Kidney (tissue), 13 donors: ENCODE measurements at regions not wholly inside any gene's neighbourhood (a gene's known extent, or its start where the extent isn't known, plus 50 kb on each side); places are given as distances from the start of the nearest gene placed in this dataset.

Source experiments
- DNase-seq, 5 donors: peaks; one replicate each; pipeline ENCODE4 v3.0.0-alpha.2; 2013 to 2020
- FAIRE-seq: peaks from 2 replicates; lab custom pipeline; 2012; peaks lifted over from hg19 to GRCh38; lab: Jason Lieb, UNC
- H3K27ac ChIP-seq, 2 donors: one replicate each; pipeline ENCODE4 v1.7.0; 2013; ENCODE audit warnings: low read depth in 2 of 2, low read length in 2 of 2, inconsistent platforms in 1 of 2
- H3K27me3 ChIP-seq: one replicate; pipeline ENCODE4 v1.7.1; 2013; ENCODE audit warnings: low read length, inconsistent platforms; ENCODE audit not compliant: control insufficient read depth, insufficient read depth
- H3K36me3 ChIP-seq, 3 donors: one replicate each; pipeline versions ENCODE4 v1.7.0 to v1.7.1; 2013; ENCODE audit warnings: low read length in 3 of 3, control low read depth in 1 of 3, inconsistent platforms in 1 of 3; ENCODE audit not compliant: insufficient read depth in 3 of 3, control insufficient read depth in 2 of 3
- H3K4me1 ChIP-seq, 3 donors: one replicate each; pipeline versions ENCODE4 v1.7.0 to v1.7.1; 2013; ENCODE audit warnings: low read length in 3 of 3, inconsistent platforms in 1 of 3, low read depth in 1 of 3; ENCODE audit not compliant: control insufficient read depth in 2 of 3, insufficient read depth in 2 of 3
- H3K4me3 ChIP-seq, 3 donors: one replicate each; pipeline versions ENCODE4 v1.7.0 to v1.8.1; 2013; ENCODE audit warnings: low read length in 3 of 3, control low read depth in 1 of 3, inconsistent platforms in 1 of 3
- H3K9ac ChIP-seq, 3 donors: one replicate each; pipeline versions ENCODE4 v1.7.0 to v1.7.1; 2013; ENCODE audit warnings: low read length in 3 of 3, control low read depth in 1 of 3, inconsistent platforms in 1 of 3
- H3K9me3 ChIP-seq, 3 donors: one replicate each; pipeline versions ENCODE4 v1.7.0 to v1.7.1; 2013; ENCODE audit warnings: low read length in 3 of 3, control low read depth in 1 of 3, inconsistent platforms in 1 of 3; ENCODE audit not compliant: control insufficient read depth in 2 of 3, insufficient read depth in 1 of 3
- CTCF ChIP-seq: IDR thresholded peaks from 3 replicates; pipeline ENCODE4 v1.5.1; 2012; ENCODE audit warnings: mild to moderate bottlenecking, moderate library complexity, borderline replicate concordance; ENCODE audit not compliant: insufficient read depth; ENCODE audit errors: extremely low read depth
- intact Hi-C: fragments of 100-400 bp; cut with DNase I; formaldehyde crosslinking; loops from one replicate; pipeline ENCODE4 v1.11.1; 2022
- donor health status: control.
- donor health status: control.
- donor health status: control.
- donor health status: control.
- donor health status: control.
- donor health status: DM: yes; HTN: yes; CAD: no.
- donor health status: Normal renal cell carcinoma (clear cell type).

DNA sequence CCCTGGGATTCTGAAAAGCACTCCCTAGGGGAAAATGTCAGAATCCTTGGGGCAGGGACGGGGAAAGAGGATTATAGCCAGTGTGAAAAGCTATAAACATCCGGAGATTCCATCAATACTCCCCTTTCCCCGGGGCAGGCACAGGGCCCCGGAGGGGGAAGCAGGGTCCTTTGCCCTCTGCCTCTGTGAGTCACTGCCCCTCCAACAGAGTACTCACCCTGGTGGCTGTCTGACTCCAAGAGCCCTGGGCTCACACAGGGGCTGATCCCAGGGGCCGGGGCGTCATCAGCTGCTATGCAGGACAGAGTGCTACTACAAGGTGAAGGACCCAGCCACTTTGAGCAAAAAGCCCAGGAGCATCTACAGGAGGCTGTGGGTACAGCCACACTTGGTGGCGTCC lies 133.0 kb upstream of the PRR20G start:
- intact Hi-C loops = no loop called here
- Histone ChIP-seq H3K9me3 (no peaks in the 10 kb centered on the region), H3K4me1 (no peaks in the 10 kb centered on the region), H3K27me3 (no peaks in the 10 kb centered on the region), H3K4me3 (no peak overlapping the region), H3K27ac (no peak overlapping the region), H3K9ac (no peak overlapping the region), H3K36me3 (no peaks in the 10 kb centered on the region)
- DNase-seq (peak in 1 of 5 donors; percentile 50), FAIRE-seq (no peak)
- no peak for TF ChIP-seq CTCF

GRCh38 chr3:127419641-127420553 lies 132.1 kb upstream of the PRR20G start:
- no peak for TF ChIP-seq CTCF
- no peaks in the 10 kb centered on the region for H3K4me1 ChIP-seq
- intact Hi-C loops = no loop called here
- FAIRE-seq = no peak
- H3K9me3 ChIP-seq = no peaks in the 10 kb centered on the region
- H3K27ac ChIP-seq = no peak overlapping the region
- no peaks in the 10 kb centered on the region for H3K36me3 ChIP-seq
- DNase-seq = peak in 1 of 5 donors; percentile 58
- no peak overlapping the region for H3K9ac ChIP-seq
- no peaks in the 10 kb centered on the region for H3K27me3 ChIP-seq
- no peak overlapping the region for H3K4me3 ChIP-seq

DNA sequence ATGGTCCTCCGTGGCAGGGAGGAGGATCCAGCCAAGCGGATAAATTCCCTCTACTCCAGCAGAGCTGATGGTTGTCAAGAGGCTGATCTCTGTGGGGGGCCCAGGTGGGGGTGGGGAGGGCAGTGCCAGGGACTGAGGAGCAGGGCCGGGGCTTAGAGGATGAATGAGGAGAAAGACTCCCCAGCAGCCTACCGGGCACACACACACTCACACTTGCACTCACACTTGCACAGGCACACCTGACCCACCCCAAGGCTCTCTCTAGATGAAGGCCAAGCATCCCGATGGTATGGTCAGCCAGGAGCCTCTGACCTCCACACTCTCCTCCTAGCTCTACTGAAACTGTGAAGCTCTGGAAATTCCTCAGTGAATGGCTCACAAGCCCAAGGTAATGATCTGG lies 131.3 kb upstream of the PRR20G start:
- TF ChIP-seq CTCF = no peak
- Histone ChIP-seq H3K27me3 (no peaks in the 10 kb centered on the region), H3K4me1 (no peaks in the 10 kb centered on the region), H3K27ac (no peak overlapping the region), H3K36me3 (no peaks in the 10 kb centered on the region), H3K9ac (no peak overlapping the region), H3K4me3 (no peak overlapping the region), H3K9me3 (no peaks in the 10 kb centered on the region)
- intact Hi-C loops = no loop called here
- FAIRE-seq = no peak
- DNase-seq = peak in 1 of 5 donors; percentile 15
